B cell (primary cell): ENCODE measurements at regions not wholly inside any gene's neighbourhood (a gene's known extent, or its start where the extent isn't known, plus 50 kb on each side); places are given as distances from the start of the nearest gene placed in this dataset.

ENCODE experiments used
- ATAC-seq: fragments of 200-7000 bp; cut with Tn5 transposase; one replicate; pipeline ENCODE4 v1.10.0; 2021; ENCODE audit warnings: low read depth, mild to moderate bottlenecking, moderate number of reproducible peaks, moderate library complexity
- CTCF ChIA-PET: fragments of 350-600 bp; sonication (Branson Sonifier 250); formaldehyde crosslinking; loops from one replicate; lab custom pipeline; 2021; ENCODE audit warnings: antibody characterized with exemption, inconsistent platforms; lab: Charles Lee
- POLR2A ChIA-PET: fragments of 350-600 bp; sonication (Branson Sonifier 250); formaldehyde crosslinking; loops from one replicate; lab custom pipeline; 2021; ENCODE audit warnings: antibody characterized with exemption; lab: Charles Lee
- DNase-seq: peaks from one replicate; pipeline ENCODE4 v3.0.0; 2013
- H2AFZ ChIP-seq: 2 replicates; pipeline ENCODE4 v1.6.1; 2012; ENCODE audit warnings: mild to moderate bottlenecking, low read depth, low read length; ENCODE audit not compliant: insufficient read depth, poor library complexity, severe bottlenecking
- H3K27ac ChIP-seq, 2 donors: 1 replicate in 1 of 2; 2 replicates in 1 of 2; pipeline ENCODE4 v1.5.1; 2012 to 2013; ENCODE audit warnings: low read length in 2 of 2, mild to moderate bottlenecking in 2 of 2, moderate library complexity in 1 of 2
- H3K27me3 ChIP-seq, 4 experiments: fragments of 200-600 bp in 1 of 4; sonication (generic) in 1 of 4; replicated peaks in 1 of 4; 1 replicate in 2 of 4; 2 replicates in 2 of 4; pipeline versions ENCODE4 v1.6.1 to v1.7.0; 2013 to 2016; ENCODE audit warnings: low read length in 3 of 4, mild to moderate bottlenecking in 2 of 4, mixed read lengths in 1 of 4, moderate library complexity in 1 of 4; ENCODE audit not compliant: insufficient read depth in 4 of 4, control insufficient read depth in 3 of 4; ENCODE audit errors: control extremely low read depth in 1 of 4
- H3K36me3 ChIP-seq, 2 experiments: replicated peaks in 1 of 2; 1 replicate in 1 of 2; 2 replicates in 1 of 2; pipeline versions ENCODE4 v1.6.1 to v1.7.1; 2013; ENCODE audit warnings: low read length in 1 of 2; ENCODE audit not compliant: insufficient read depth in 2 of 2, control insufficient read depth in 1 of 2; ENCODE audit errors: control extremely low read depth in 1 of 2, extremely low read depth in 1 of 2
- H3K4me1 ChIP-seq, 2 donors: fragments of 200-600 bp in 1 of 2; sonication (generic) in 1 of 2; 1 replicate in 1 of 2; 2 replicates in 1 of 2; pipeline versions ENCODE4 v1.5.1 to v1.6.1; 2013 to 2017; ENCODE audit warnings: low read length in 2 of 2; ENCODE audit not compliant: control insufficient read depth in 2 of 2, insufficient read depth in 2 of 2
- H3K4me2 ChIP-seq: replicated peaks from 2 replicates; pipeline ENCODE3; 2012; ENCODE audit warnings: mild to moderate bottlenecking, low read depth, low read length; ENCODE audit not compliant: poor library complexity, severe bottlenecking
- H3K4me3 ChIP-seq, 5 experiments: fragments of 200-600 bp in 1 of 5; sonication (generic) in 1 of 5; 1 replicate in 3 of 5; 2 replicates in 2 of 5; pipeline versions ENCODE4 v1.5.1 to v1.7.0; 2011 to 2016; ENCODE audit warnings: low read length in 4 of 5, mild to moderate bottlenecking in 4 of 5, low read depth in 2 of 5, control low read depth in 1 of 5, moderate library complexity in 1 of 5; ENCODE audit not compliant: insufficient read depth in 1 of 5; ENCODE audit errors: control extremely low read depth in 1 of 5, extremely low read depth in 1 of 5
- H3K79me2 ChIP-seq: fragments of 200-600 bp; sonication (generic); one replicate; pipeline ENCODE4 v1.6.0; 2016; ENCODE audit warnings: low read length; ENCODE audit not compliant: control insufficient read depth, insufficient read depth
- H3K9ac ChIP-seq: fragments of 200-600 bp; sonication (generic); 2 replicates; pipeline ENCODE4 v1.6.1; 2017; ENCODE audit warnings: mild to moderate bottlenecking, low read length, moderate library complexity
- H3K9me3 ChIP-seq, 3 donors: one replicate each; pipeline versions ENCODE4 v1.6.1 to v1.7.1; 2013; ENCODE audit warnings: low read length in 2 of 3; ENCODE audit not compliant: control insufficient read depth in 2 of 3, insufficient read depth in 1 of 3; ENCODE audit errors: control extremely low read depth in 1 of 3
- H4K20me1 ChIP-seq: 2 replicates; pipeline ENCODE4 v1.6.0; 2012; ENCODE audit warnings: mild to moderate bottlenecking, low read length; ENCODE audit not compliant: insufficient read depth, control insufficient read depth, poor library complexity, severe bottlenecking
- H3K27ac Mint-ChIP-seq: one replicate; pipeline ENCODE4 v1.8.0; 2021; ENCODE audit warnings: mixed read lengths
- H3K27me3 Mint-ChIP-seq: one replicate; pipeline ENCODE4 v1.8.0; 2021; ENCODE audit warnings: mixed read lengths
- H3K4me1 Mint-ChIP-seq: one replicate; pipeline ENCODE4 v1.8.0; 2021; ENCODE audit warnings: mixed read lengths
- H3K4me3 Mint-ChIP-seq: one replicate; pipeline ENCODE4 v1.8.0; 2021; ENCODE audit warnings: mixed read lengths
- H3K9me3 Mint-ChIP-seq: one replicate; pipeline ENCODE4 v1.8.0; 2022; ENCODE audit warnings: mixed read lengths; ENCODE audit not compliant: insufficient read depth
- EZH2 ChIP-seq: IDR thresholded peaks from 2 replicates; pipeline ENCODE4 v1.6.1; 2012; ENCODE audit warnings: borderline replicate concordance, low read depth, mild to moderate bottlenecking, moderate library complexity, low read length; ENCODE audit not compliant: insufficient read depth, poor library complexity, severe bottlenecking
- WGBS: methylation state at CpG from one replicate; pipeline ENCODE4 v1.1.5; 2013; ENCODE audit warnings: missing lambda C conversion rate; ENCODE audit not compliant: insufficient coverage; 5-methylcytosine and 5-hydroxymethylcytosine counted together
- intact Hi-C: fragments of 100-400 bp; cut with micrococcal nuclease; formaldehyde crosslinking; loops from one replicate; pipeline ENCODE4 v1.10.0; 2022
- TF ChIP-seq, protein P1 (sequence below): fragments of 200-600 bp; IDR thresholded peaks from one replicate; pipeline ENCODE4 v1.8.0; 2022; ENCODE audit warnings: antibody characterized with exemption, mild to moderate bottlenecking

DNA sequence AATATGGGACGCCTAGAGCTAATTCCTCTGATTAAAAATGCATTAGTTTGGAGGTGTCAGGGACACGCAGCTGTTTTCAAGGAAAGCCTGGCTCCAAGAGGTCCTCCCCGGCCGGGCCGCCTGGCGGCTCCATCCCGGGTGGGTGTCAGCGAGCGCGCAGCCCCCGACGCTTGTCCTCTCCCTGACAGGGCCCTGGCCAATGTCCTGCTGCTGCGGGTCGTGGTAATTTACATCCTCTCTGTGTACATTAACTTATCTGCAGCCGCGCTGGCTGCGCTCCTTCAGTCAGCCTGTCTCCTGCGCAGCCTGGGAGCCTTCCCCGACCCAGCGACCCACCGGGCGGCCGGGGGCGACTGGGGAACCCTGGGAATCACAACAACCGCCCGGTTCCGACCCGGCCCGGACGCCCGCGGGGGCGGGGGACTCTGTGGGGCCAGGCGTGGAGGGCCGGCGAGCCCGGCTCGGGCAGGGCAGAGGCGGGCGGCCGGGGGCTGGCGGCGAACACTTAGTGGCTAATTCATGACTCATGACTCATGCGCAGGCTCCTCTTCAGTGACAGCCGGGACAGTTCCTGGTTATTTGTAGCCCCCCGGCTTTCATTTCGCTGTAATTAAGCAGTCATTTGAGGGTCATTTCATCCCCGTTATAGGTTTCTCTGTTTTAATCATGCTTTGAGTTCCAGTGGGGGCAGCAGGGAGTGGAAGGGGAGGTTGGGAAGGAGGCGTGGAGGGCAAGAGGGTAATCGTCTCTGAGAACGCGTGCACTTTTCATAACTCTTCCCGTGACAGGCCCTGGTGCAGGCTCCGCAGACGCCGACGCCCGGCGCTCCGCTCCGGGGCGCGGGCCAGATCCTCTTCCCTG lies 141.9 kb upstream of the CTAGE1 start:
- Histone ChIP-seq H3K4me2 (peak overlapping the region; percentile 15), H3K9ac (no peak overlapping the region), H2AFZ (no peak overlapping the region), H3K4me3 (no peak overlapping the region), H3K36me3 (no peaks in the 10 kb centered on the region), H4K20me1 (no peaks in the 10 kb centered on the region), H3K9me3 (no peaks in the 10 kb centered on the region), H3K79me2 (no peaks in the 10 kb centered on the region), H3K27ac (no peak overlapping the region), H3K27me3 (peaks cover 0 to 18% (median 12%) of the 10 kb centered on the region in 4 experiments), H3K4me1 (peaks cover 0 to 3% of the 10 kb centered on the region in 2 donors)
- CTCF ChIA-PET: no interaction called here
- POLR2A ChIA-PET: no interaction called here
- TF ChIP-seq, protein P1, sequence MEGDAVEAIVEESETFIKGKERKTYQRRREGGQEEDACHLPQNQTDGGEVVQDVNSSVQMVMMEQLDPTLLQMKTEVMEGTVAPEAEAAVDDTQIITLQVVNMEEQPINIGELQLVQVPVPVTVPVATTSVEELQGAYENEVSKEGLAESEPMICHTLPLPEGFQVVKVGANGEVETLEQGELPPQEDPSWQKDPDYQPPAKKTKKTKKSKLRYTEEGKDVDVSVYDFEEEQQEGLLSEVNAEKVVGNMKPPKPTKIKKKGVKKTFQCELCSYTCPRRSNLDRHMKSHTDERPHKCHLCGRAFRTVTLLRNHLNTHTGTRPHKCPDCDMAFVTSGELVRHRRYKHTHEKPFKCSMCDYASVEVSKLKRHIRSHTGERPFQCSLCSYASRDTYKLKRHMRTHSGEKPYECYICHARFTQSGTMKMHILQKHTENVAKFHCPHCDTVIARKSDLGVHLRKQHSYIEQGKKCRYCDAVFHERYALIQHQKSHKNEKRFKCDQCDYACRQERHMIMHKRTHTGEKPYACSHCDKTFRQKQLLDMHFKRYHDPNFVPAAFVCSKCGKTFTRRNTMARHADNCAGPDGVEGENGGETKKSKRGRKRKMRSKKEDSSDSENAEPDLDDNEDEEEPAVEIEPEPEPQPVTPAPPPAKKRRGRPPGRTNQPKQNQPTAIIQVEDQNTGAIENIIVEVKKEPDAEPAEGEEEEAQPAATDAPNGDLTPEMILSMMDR: no peak
- no peak for TF ChIP-seq EZH2
- WGBS: 4% methylated on average over 60 of the region's 63 CpGs
- Mint-ChIP-seq H3K4me1 (peaks cover 2% of the 10 kb centered on the region), H3K4me3 (peak overlapping the region; percentile 10), H3K27ac (no peak overlapping the region), H3K27me3 (peaks cover 35% of the 10 kb centered on the region), H3K9me3 (no peaks in the 10 kb centered on the region)
- ATAC-seq: no peak
- no peak for DNase-seq
- intact Hi-C loops: no loop called here

GRCh38 chr18:22560275-22560610 lies 142.5 kb upstream of the CTAGE1 start:
- intact Hi-C loops: no loop called here

More at GRCh38 chr18:22560275-22560610, 142.5 kb upstream of the CTAGE1 start:
- no peak for ATAC-seq
- Mint-ChIP-seq H3K4me3 (no peak overlapping the region), H3K9me3 (no peaks in the 10 kb centered on the region), H3K4me1 (peaks cover 2% of the 10 kb centered on the region), H3K27ac (no peak overlapping the region), H3K27me3 (peaks cover 39% of the 10 kb centered on the region)
- Histone ChIP-seq H3K79me2 (no peaks in the 10 kb centered on the region), H3K4me3 (no peak overlapping the region), H3K27me3 (peaks cover 0 to 18% (median 12%) of the 10 kb centered on the region in 4 experiments), H4K20me1 (no peaks in the 10 kb centered on the region), H3K9ac (no peak overlapping the region), H2AFZ (no peak overlapping the region), H3K27ac (no peak overlapping the region), H3K36me3 (no peaks in the 10 kb centered on the region), H3K4me2 (no peak overlapping the region), H3K9me3 (no peaks in the 10 kb centered on the region), H3K4me1 (peaks cover 0 to 3% of the 10 kb centered on the region in 2 donors)
- CTCF ChIA-PET: no interaction called here
- WGBS: 33% methylated on average over 1 of the region's 8 CpGs
- POLR2A ChIA-PET: no interaction called here
- no peak for DNase-seq
- TF ChIP-seq, protein P1: no peak
- no peak for TF ChIP-seq EZH2
